ENCODE measurements at regions not wholly inside any gene's neighbourhood (a gene's known extent, or its start where the extent isn't known, plus 50 kb on each side); places are given as distances from the start of the nearest gene placed in this dataset.

DNA sequence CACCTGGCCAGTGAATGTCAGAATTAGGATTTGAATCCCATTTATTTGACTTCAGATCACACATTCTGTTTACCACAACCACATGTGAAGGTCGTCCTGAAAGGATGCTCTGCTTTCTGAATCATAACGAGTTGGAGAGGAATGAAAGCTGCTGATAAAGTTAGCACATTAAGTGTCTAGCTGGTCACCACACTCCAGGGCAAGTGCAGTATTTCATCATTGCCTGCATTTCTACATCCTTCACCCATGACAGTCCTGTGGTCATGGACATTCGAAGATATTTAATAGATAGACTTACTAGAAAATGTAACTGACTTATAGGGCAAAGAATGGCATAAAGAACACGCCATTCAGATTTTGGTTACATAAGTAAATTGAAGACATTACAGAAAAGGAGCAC is 52.7 kb upstream of the ST6GALNAC3 start:
- no peak overlapping the region for H3K4me2 ChIP-seq (ENCODE audit: low read depth, low read length, poor library complexity, severe bottlenecking)
- H3K4me3 ChIP-seq (ENCODE audit: low read length, poor library complexity, severe bottlenecking), result no peak overlapping the region
- no peak for TF ChIP-seq EZH2phosphoT487 (IDR thresholded peaks at IDR 0.05; ENCODE audit: borderline replicate concordance)
- TF ChIP-seq, protein P1, sequence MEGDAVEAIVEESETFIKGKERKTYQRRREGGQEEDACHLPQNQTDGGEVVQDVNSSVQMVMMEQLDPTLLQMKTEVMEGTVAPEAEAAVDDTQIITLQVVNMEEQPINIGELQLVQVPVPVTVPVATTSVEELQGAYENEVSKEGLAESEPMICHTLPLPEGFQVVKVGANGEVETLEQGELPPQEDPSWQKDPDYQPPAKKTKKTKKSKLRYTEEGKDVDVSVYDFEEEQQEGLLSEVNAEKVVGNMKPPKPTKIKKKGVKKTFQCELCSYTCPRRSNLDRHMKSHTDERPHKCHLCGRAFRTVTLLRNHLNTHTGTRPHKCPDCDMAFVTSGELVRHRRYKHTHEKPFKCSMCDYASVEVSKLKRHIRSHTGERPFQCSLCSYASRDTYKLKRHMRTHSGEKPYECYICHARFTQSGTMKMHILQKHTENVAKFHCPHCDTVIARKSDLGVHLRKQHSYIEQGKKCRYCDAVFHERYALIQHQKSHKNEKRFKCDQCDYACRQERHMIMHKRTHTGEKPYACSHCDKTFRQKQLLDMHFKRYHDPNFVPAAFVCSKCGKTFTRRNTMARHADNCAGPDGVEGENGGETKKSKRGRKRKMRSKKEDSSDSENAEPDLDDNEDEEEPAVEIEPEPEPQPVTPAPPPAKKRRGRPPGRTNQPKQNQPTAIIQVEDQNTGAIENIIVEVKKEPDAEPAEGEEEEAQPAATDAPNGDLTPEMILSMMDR (conservative IDR thresholded peaks at IDR 0.05; ENCODE audit: low read length), result no peak
- H4K20me1 ChIP-seq (ENCODE audit: insufficient read depth, low read length, poor library complexity, severe bottlenecking), result no peaks in the 10 kb centered on the region
- no peaks in the 10 kb centered on the region for H3K79me2 ChIP-seq (ENCODE audit: insufficient read depth, low read length)
- H3F3A ChIP-seq (ENCODE audit: low read depth), result no peaks in the 10 kb centered on the region
- H2AFZ ChIP-seq (ENCODE audit: low read length), result no peak overlapping the region
- H3K9me2 ChIP-seq (replicated peaks; ENCODE audit: low read depth, low read length), result no peaks in the 10 kb centered on the region
- no peaks in the 10 kb centered on the region for H3K36me3 ChIP-seq (ENCODE audit: insufficient read depth, low read length)
- peaks cover 12% of the 10 kb centered on the region for H3K4me1 ChIP-seq (ENCODE audit: insufficient read depth, low read length, poor library complexity, severe bottlenecking)
- no peaks in the 10 kb centered on the region for H3K27me3 ChIP-seq (ENCODE audit: insufficient read depth, low read length, poor library complexity, severe bottlenecking)
- no peak overlapping the region for H3K9ac ChIP-seq (ENCODE audit: low read depth, low read length, poor library complexity, severe bottlenecking)
- H3K9me3 ChIP-seq (ENCODE audit: insufficient read depth, low read depth, low read length), result no peaks in the 10 kb centered on the region

DNA sequence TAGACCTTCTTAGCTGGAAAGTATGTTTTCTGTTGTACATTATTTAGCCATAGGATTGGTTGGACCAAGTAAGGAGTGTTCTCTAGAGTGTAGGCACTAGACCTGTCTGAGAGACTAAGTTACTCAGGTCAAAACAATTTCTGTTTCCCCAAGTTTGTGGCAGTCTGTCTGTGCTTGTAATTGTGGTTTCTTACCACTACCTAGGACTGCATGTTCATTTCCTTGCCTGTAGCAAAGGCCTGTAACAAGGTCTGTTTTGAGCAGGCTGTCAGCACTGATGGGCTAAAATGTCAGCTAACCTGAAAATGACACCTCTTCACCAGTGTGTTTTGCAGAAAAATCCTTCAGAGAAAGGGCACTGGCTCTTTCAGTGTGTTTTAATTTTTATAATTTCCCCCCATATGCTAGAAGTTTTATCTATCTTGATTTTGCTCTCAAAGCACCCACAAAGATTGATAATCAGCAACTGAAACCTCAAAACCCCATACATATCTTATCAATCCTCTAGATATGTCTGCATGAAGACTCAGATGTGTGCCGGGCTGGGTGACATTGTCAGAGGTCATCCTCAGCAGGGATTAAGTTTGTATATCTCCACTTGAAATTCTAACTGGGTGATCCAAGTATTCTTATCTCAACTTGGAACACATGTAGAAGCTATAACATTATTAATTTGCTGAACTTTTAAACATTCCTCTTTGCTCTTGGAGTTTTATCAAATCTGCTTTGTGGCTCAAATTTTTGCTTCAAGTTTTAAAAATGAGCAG is 50.7 kb upstream of the ST6GALNAC3 start:
- no peaks in the 10 kb centered on the region for H3K27me3 ChIP-seq (ENCODE audit: insufficient read depth, low read length, poor library complexity, severe bottlenecking)
- TF ChIP-seq EZH2phosphoT487 (IDR thresholded peaks at IDR 0.05; ENCODE audit: borderline replicate concordance), result no peak
- TF ChIP-seq, protein P1 (conservative IDR thresholded peaks at IDR 0.05; ENCODE audit: low read length), result no peak
- no peaks in the 10 kb centered on the region for H3K79me2 ChIP-seq (ENCODE audit: insufficient read depth, low read length)
- no peaks in the 10 kb centered on the region for H3K9me2 ChIP-seq (replicated peaks; ENCODE audit: low read depth, low read length)
- peaks cover 12% of the 10 kb centered on the region for H3K4me1 ChIP-seq (ENCODE audit: insufficient read depth, low read length, poor library complexity, severe bottlenecking)
- H3K4me2 ChIP-seq (ENCODE audit: low read depth, low read length, poor library complexity, severe bottlenecking), result peak overlapping the region; percentile 7
- no peak overlapping the region for H2AFZ ChIP-seq (ENCODE audit: low read length)
- H3K9me3 ChIP-seq (ENCODE audit: insufficient read depth, low read depth, low read length), result no peaks in the 10 kb centered on the region
- H3F3A ChIP-seq (ENCODE audit: low read depth), result no peaks in the 10 kb centered on the region
- no peaks in the 10 kb centered on the region for H4K20me1 ChIP-seq (ENCODE audit: insufficient read depth, low read length, poor library complexity, severe bottlenecking)
- H3K4me3 ChIP-seq (ENCODE audit: low read length, poor library complexity, severe bottlenecking), result no peak overlapping the region
- no peaks in the 10 kb centered on the region for H3K36me3 ChIP-seq (ENCODE audit: insufficient read depth, low read length)
- H3K9ac ChIP-seq (ENCODE audit: low read depth, low read length, poor library complexity, severe bottlenecking), result no peak overlapping the region

All from Loucy (cell line).